ENCODE measurements at regions not wholly inside any gene's neighbourhood (a gene's known extent, or its start where the extent isn't known, plus 50 kb on each side); places are given as distances from the start of the nearest gene placed in this dataset.

GRCh38 chr10:50946991-50947781 is 61.8 kb upstream of the A1CF start:
- TF ChIP-seq, protein P1, sequence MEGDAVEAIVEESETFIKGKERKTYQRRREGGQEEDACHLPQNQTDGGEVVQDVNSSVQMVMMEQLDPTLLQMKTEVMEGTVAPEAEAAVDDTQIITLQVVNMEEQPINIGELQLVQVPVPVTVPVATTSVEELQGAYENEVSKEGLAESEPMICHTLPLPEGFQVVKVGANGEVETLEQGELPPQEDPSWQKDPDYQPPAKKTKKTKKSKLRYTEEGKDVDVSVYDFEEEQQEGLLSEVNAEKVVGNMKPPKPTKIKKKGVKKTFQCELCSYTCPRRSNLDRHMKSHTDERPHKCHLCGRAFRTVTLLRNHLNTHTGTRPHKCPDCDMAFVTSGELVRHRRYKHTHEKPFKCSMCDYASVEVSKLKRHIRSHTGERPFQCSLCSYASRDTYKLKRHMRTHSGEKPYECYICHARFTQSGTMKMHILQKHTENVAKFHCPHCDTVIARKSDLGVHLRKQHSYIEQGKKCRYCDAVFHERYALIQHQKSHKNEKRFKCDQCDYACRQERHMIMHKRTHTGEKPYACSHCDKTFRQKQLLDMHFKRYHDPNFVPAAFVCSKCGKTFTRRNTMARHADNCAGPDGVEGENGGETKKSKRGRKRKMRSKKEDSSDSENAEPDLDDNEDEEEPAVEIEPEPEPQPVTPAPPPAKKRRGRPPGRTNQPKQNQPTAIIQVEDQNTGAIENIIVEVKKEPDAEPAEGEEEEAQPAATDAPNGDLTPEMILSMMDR (IDR thresholded peaks at IDR 0.05), result no peak
- ATAC-seq (no peak), DNase-seq (no peak)
- no peaks in the 10 kb centered on the region for H3K9me3 Mint-ChIP-seq
- no peaks in the 10 kb centered on the region for H3K4me1 Mint-ChIP-seq
- Histone ChIP-seq H3K36me3 (ENCODE audit: control insufficient read depth, insufficient read depth, low read length) (no peaks in the 10 kb centered on the region), H3K9me3 (ENCODE audit: control insufficient read depth, insufficient read depth, low read length) (no peaks in the 10 kb centered on the region), H3K4me3 (ENCODE audit: low read length) (no peak overlapping the region), H3K27me3 (ENCODE audit: control insufficient read depth, insufficient read depth, low read length) (no peaks in the 10 kb centered on the region), H3K4me1 (ENCODE audit: control insufficient read depth, insufficient read depth, low read length) (no peaks in the 10 kb centered on the region), H3K27ac (ENCODE audit: low read length) (no peak overlapping the region)
- intact Hi-C loops (cut with micrococcal nuclease), result no loop called here
- no peak overlapping the region for H3K27ac Mint-ChIP-seq
- no peaks in the 10 kb centered on the region for H3K36me3 Mint-ChIP-seq
- H3K27me3 Mint-ChIP-seq (ENCODE audit: low read depth in 2 of 2), result peaks cover 0 to 6% of the 10 kb centered on the region in 2 donors
- 67% methylated on average over 1 of the region's 6 CpGs for WGBS (ENCODE audit: insufficient coverage)
- no peak overlapping the region for H3K4me3 Mint-ChIP-seq

- ATAC-seq, result no peak
- H3K27ac ChIP-seq (ENCODE audit: low read length), result no peak overlapping the region
- Mint-ChIP-seq H3K9me3 (no peaks in the 10 kb centered on the region), H3K27me3 (ENCODE audit: low read depth in 2 of 2) (peaks cover 0 to 8% of the 10 kb centered on the region in 2 donors), H3K4me3 (no peak overlapping the region), H3K27ac (no peak overlapping the region), H3K4me1 (no peaks in the 10 kb centered on the region), H3K36me3 (no peaks in the 10 kb centered on the region)
- intact Hi-C loops (cut with micrococcal nuclease), result no loop called here
- TF ChIP-seq, protein P1 (IDR thresholded peaks at IDR 0.05), result no peak
- H3K27me3 ChIP-seq (ENCODE audit: control insufficient read depth, insufficient read depth, low read length), result no peaks in the 10 kb centered on the region
- no peak overlapping the region for H3K4me3 ChIP-seq (ENCODE audit: low read length)
- 82% methylated on average over 2 of the region's 4 CpGs for WGBS (ENCODE audit: insufficient coverage)
- H3K4me1 ChIP-seq (ENCODE audit: control insufficient read depth, insufficient read depth, low read length), result no peaks in the 10 kb centered on the region
- no peak for DNase-seq
- no peaks in the 10 kb centered on the region for H3K36me3 ChIP-seq (ENCODE audit: control insufficient read depth, insufficient read depth, low read length)
- no peaks in the 10 kb centered on the region for H3K9me3 ChIP-seq (ENCODE audit: control insufficient read depth, insufficient read depth, low read length)
Measured at GRCh38 chr10:50951365-50951764, 65.9 kb upstream of the A1CF start.

- no peaks in the 10 kb centered on the region for H3K36me3 ChIP-seq (ENCODE audit: control insufficient read depth, insufficient read depth, low read length)
- H3K27ac ChIP-seq (ENCODE audit: low read length), result no peak overlapping the region
- DNase-seq (no peak), ATAC-seq (no peak)
- Mint-ChIP-seq H3K27ac (no peak overlapping the region), H3K4me3 (no peak overlapping the region), H3K36me3 (no peaks in the 10 kb centered on the region), H3K4me1 (no peaks in the 10 kb centered on the region), H3K27me3 (ENCODE audit: low read depth in 2 of 2) (peaks cover 0 to 6% of the 10 kb centered on the region in 2 donors), H3K9me3 (no peaks in the 10 kb centered on the region)
- TF ChIP-seq, protein P1 (IDR thresholded peaks at IDR 0.05), result no peak
- no peak overlapping the region for H3K4me3 ChIP-seq (ENCODE audit: low read length)
- H3K4me1 ChIP-seq (ENCODE audit: control insufficient read depth, insufficient read depth, low read length), result no peaks in the 10 kb centered on the region
- H3K9me3 ChIP-seq (ENCODE audit: control insufficient read depth, insufficient read depth, low read length), result no peaks in the 10 kb centered on the region
- intact Hi-C loops (cut with micrococcal nuclease), result no loop called here
- H3K27me3 ChIP-seq (ENCODE audit: control insufficient read depth, insufficient read depth, low read length), result no peaks in the 10 kb centered on the region
Measured at GRCh38 chr10:50961297-50961696, 75.9 kb upstream of the A1CF start.

DNA sequence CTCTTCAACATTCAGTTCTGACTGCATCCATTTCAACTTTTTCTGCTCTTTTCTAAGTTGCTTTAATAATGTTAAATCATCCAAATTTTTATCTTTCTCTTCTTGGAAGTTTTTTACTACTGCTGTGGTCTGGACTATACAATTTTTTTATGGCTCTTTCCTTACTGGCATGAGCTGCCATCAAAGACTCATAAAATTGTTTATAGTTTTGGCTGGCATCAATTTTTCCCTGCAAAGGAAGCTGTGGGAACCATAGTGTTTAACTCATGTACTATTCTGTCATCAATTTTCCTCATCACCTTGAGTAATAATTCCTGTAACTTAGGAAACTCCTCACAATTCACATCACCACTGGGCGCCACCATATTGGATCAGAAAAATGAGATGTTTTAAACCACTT is 77.6 kb upstream of the A1CF start:
- H3K27ac Mint-ChIP-seq, result no peak overlapping the region
- DNase-seq (no peak), ATAC-seq (no peak)
- H3K27me3 Mint-ChIP-seq (ENCODE audit: low read depth in 2 of 2), result peaks cover 0 to 6% of the 10 kb centered on the region in 2 donors
- H3K27me3 ChIP-seq (ENCODE audit: control insufficient read depth, insufficient read depth, low read length), result no peaks in the 10 kb centered on the region
- TF ChIP-seq, protein P1 (IDR thresholded peaks at IDR 0.05), result no peak
- H3K9me3 ChIP-seq (ENCODE audit: control insufficient read depth, insufficient read depth, low read length), result no peaks in the 10 kb centered on the region
- H3K4me1 ChIP-seq (ENCODE audit: control insufficient read depth, insufficient read depth, low read length), result no peaks in the 10 kb centered on the region
- no peak overlapping the region for H3K4me3 Mint-ChIP-seq
- no peaks in the 10 kb centered on the region for H3K36me3 ChIP-seq (ENCODE audit: control insufficient read depth, insufficient read depth, low read length)
- no peaks in the 10 kb centered on the region for H3K9me3 Mint-ChIP-seq
- H3K4me3 ChIP-seq (ENCODE audit: low read length), result no peak overlapping the region
- 80% methylated on average over 1 of the region's 1 CpG for WGBS (ENCODE audit: insufficient coverage)
- no peak overlapping the region for H3K27ac ChIP-seq (ENCODE audit: low read length)
- no peaks in the 10 kb centered on the region for H3K36me3 Mint-ChIP-seq
- intact Hi-C loops (cut with micrococcal nuclease), result no loop called here
- no peaks in the 10 kb centered on the region for H3K4me1 Mint-ChIP-seq
